Renal cortex interstitium (tissue), 11 donors: ENCODE measurements at regions not wholly inside any gene's neighbourhood (a gene's known extent, or its start where the extent isn't known, plus 50 kb on each side); places are given as distances from the start of the nearest gene placed in this dataset.
"Not testable (repeated sequence)": the region's sequence is repeated elsewhere in the genome, so short reads cannot be mapped to it uniquely, and the experiment has no call there.

Experiments
- DNase-seq, 11 donors: peaks; one replicate each; pipeline ENCODE4 v3.0.0-alpha.2; 2013; ENCODE audit warnings: low read depth in 9 of 11, low spot score in 4 of 11; ENCODE audit errors: extremely low read depth in 1 of 11

- not testable (repeated sequence) for DNase-seq
Measured at GRCh38 chr2:88802026-88802425, 110.6 kb downstream of the RPIA start.

GRCh38 chr2:88807237-88807962 lies 115.9 kb downstream of the RPIA start:
- DNase-seq = no peak

GRCh38 chr2:88808083-88808482 lies 116.6 kb downstream of the RPIA start:
- DNase-seq = no peak

- no peak for DNase-seq
Measured at GRCh38 chr2:88808652-88809051, 117.2 kb downstream of the RPIA start.

- no peak for DNase-seq
Measured at GRCh38 chr2:88809216-88809615, 117.7 kb downstream of the RPIA start.

- no peak for DNase-seq
Measured at GRCh38 chr2:88810017-88810416, 118.5 kb downstream of the RPIA start.

GRCh38 chr2:88810488-88810887 lies 119.0 kb downstream of the RPIA start:
- DNase-seq = no peak

GRCh38 chr2:88811233-88811632 lies 119.8 kb downstream of the RPIA start:
- no peak for DNase-seq

GRCh38 chr2:88811681-88812080 lies 120.2 kb downstream of the RPIA start:
- no peak for DNase-seq

- DNase-seq = no peak
Measured at GRCh38 chr2:88813612-88814011, 122.1 kb downstream of the RPIA start.

- no peak for DNase-seq
Measured at GRCh38 chr2:88815282-88815681, 123.8 kb downstream of the RPIA start.

- DNase-seq = no peak
Measured at GRCh38 chr2:88815697-88816096, 124.2 kb downstream of the RPIA start.

- no peak for DNase-seq
Measured at GRCh38 chr2:88818381-88818780, 126.9 kb downstream of the RPIA start.

- no peak for DNase-seq
Measured at GRCh38 chr2:88824951-88825350, 133.5 kb downstream of the RPIA start.

GRCh38 chr2:88826399-88826798 lies 134.9 kb downstream of the RPIA start:
- DNase-seq = no peak

- no peak for DNase-seq
Measured at GRCh38 chr2:88827821-88828220, 136.3 kb downstream of the RPIA start.

GRCh38 chr2:88828397-88829137 lies 137.1 kb downstream of the RPIA start:
- no peak for DNase-seq

- DNase-seq = no peak
Measured at GRCh38 chr2:88829607-88830463, 138.4 kb downstream of the RPIA start.

- DNase-seq = no peak
Measured at GRCh38 chr2:88831071-88831791, 139.8 kb downstream of the RPIA start.
